PC-3 (cell line): ENCODE measurements at regions not wholly inside any gene's neighbourhood (a gene's known extent, or its start where the extent isn't known, plus 50 kb on each side); places are given as distances from the start of the nearest gene placed in this dataset.

Experiments used
- ATAC-seq: fragments of 200-7000 bp; cut with Tn5 transposase; 2 replicates; pipeline ENCODE4 v1.9.1; 2020; ENCODE audit warnings: mild to moderate bottlenecking, moderate library complexity
- BruUV-seq: library from RNA; stranded (reverse); fragments of 400-500 nt; replicated peaks from 2 replicates; lab custom pipeline; 2021; lab: Mats Ljungman, UMichigan
- CTCF ChIA-PET: fragments of 300-600 bp; sonication (Branson Sonifier 250); formaldehyde crosslinking; loops from one replicate; lab custom pipeline; 2022; ENCODE audit warnings: antibody characterized with exemption; lab: Charles Lee
- POLR2A ChIA-PET: fragments of 300-600 bp; sonication (Branson Sonifier 250); formaldehyde crosslinking; loops from one replicate; lab custom pipeline; 2022; ENCODE audit warnings: antibody characterized with exemption; ENCODE audit not compliant: unreplicated experiment; lab: Charles Lee
- DNase-seq: peaks from one replicate; pipeline ENCODE4 v3.0.0-alpha.2; 2015
- H2AFZ ChIP-seq: fragments of 300-600 bp; sonication (generic); 2 replicates; pipeline ENCODE4 v1.6.0; 2016; ENCODE audit warnings: antibody characterized with exemption, low read length
- H3F3A ChIP-seq: fragments of 300-600 bp; sonication (generic); one replicate; pipeline ENCODE4 v1.6.0; 2017; ENCODE audit warnings: antibody characterized with exemption, low read length, control low read depth, mild to moderate bottlenecking; ENCODE audit not compliant: unreplicated experiment
- H3K27ac ChIP-seq: fragments of 300-600 bp; sonication (generic); 2 replicates; pipeline ENCODE4 v1.5.1; 2016; ENCODE audit warnings: mild to moderate bottlenecking, low read length
- H3K27me3 ChIP-seq: fragments of 300-600 bp; sonication (generic); 2 replicates; pipeline ENCODE4 v1.6.1; 2016; ENCODE audit warnings: low read length, mixed read lengths
- H3K36me3 ChIP-seq: fragments of 300-600 bp; sonication (generic); 2 replicates; pipeline ENCODE4 v1.6.1; 2016; ENCODE audit warnings: low read depth, mixed run types, low read length, mixed read lengths
- H3K4me1 ChIP-seq: fragments of 300-600 bp; sonication (generic); 2 replicates; pipeline ENCODE4 v1.5.1; 2016; ENCODE audit warnings: low read length; ENCODE audit not compliant: insufficient read depth
- H3K4me2 ChIP-seq: fragments of 300-600 bp; sonication (generic); 2 replicates; pipeline ENCODE4 v1.6.0; 2016; ENCODE audit warnings: low read length
- H3K4me3 ChIP-seq: fragments of 300-600 bp; sonication (generic); 2 replicates; pipeline ENCODE4 v1.5.1; 2016; ENCODE audit warnings: mild to moderate bottlenecking, low read length, mixed read lengths
- H3K79me2 ChIP-seq: fragments of 300-600 bp; sonication (generic); 2 replicates; pipeline ENCODE4 v1.6.1; 2017; ENCODE audit warnings: low read length, mixed read lengths
- H3K9ac ChIP-seq: fragments of 300-600 bp; sonication (generic); 2 replicates; pipeline ENCODE4 v1.6.0; 2016; ENCODE audit warnings: mild to moderate bottlenecking, low read length
- H3K9me2 ChIP-seq: fragments of 300-600 bp; sonication (generic); replicated peaks from 2 replicates; pipeline ENCODE4 v1.6.1; 2016; ENCODE audit warnings: mixed run types, low read length, mixed read lengths
- H3K9me3 ChIP-seq: fragments of 300-600 bp; sonication (generic); 2 replicates; pipeline ENCODE4 v1.6.1; 2016; ENCODE audit warnings: low read length, mixed read lengths
- H4K20me1 ChIP-seq: fragments of 300-600 bp; sonication (generic); 2 replicates; pipeline ENCODE4 v1.6.1; 2016; ENCODE audit warnings: low read length, mixed read lengths
- CTCF ChIP-seq: fragments of 300-600 bp; sonication (generic); conservative IDR thresholded peaks from 2 replicates; pipeline ENCODE4 v1.5.1; 2017; ENCODE audit warnings: antibody characterized with exemption, low read depth, mild to moderate bottlenecking, low read length
- EZH2 ChIP-seq: fragments of 300-600 bp; sonication (generic); IDR thresholded peaks from one replicate; pipeline ENCODE4 v1.6.1; 2017; ENCODE audit warnings: antibody characterized with exemption, mild to moderate bottlenecking, low read length; ENCODE audit not compliant: unreplicated experiment
- EZH2phosphoT487 ChIP-seq: fragments of 300-600 bp; sonication (generic); IDR thresholded peaks from 2 replicates; pipeline ENCODE4 v1.6.1; 2018; ENCODE audit warnings: mild to moderate bottlenecking, antibody characterized with exemption, low read length, borderline replicate concordance
- intact Hi-C: fragments of 100-400 bp; cut with micrococcal nuclease; formaldehyde crosslinking; loops from 2 replicates; pipeline ENCODE4 v1.9.0; 2023

GRCh38 chr14:37899365-37899764 lies 303.9 kb downstream of the TTC6 start:
- no peaks in the 10 kb centered on the region for H3K79me2 ChIP-seq
- no peaks in the 10 kb centered on the region for H4K20me1 ChIP-seq
- H3K9me2 ChIP-seq = no peaks in the 10 kb centered on the region
- H3K27ac ChIP-seq = no peak overlapping the region
- H3K4me2 ChIP-seq = no peak overlapping the region
- peaks cover 7% of the 10 kb centered on the region; the same call in 1 of the 2 replicates for H3K4me1 ChIP-seq
- H3K36me3 ChIP-seq = no peaks in the 10 kb centered on the region
- CTCF ChIA-PET = no interaction called here
- H3K9ac ChIP-seq = no peak overlapping the region
- H3K9me3 ChIP-seq = no peaks in the 10 kb centered on the region
- H3F3A ChIP-seq = no peaks in the 10 kb centered on the region
- no peak overlapping the region for H2AFZ ChIP-seq
- POLR2A ChIA-PET = no interaction called here
- TF ChIP-seq EZH2phosphoT487 (no peak), EZH2 (no peak), CTCF (no peak)
- ATAC-seq (no peak), DNase-seq (no peak)
- H3K4me3 ChIP-seq = no peak overlapping the region
- intact Hi-C loops = no loop called here
- BruUV-seq = no TSS peak
- H3K27me3 ChIP-seq = peaks cover 10% of the 10 kb centered on the region; the same call in 1 of the 2 replicates

- Histone ChIP-seq H3K4me2 (no peak overlapping the region), H3K4me1 (no peaks in the 10 kb centered on the region), H3K9me2 (no peaks in the 10 kb centered on the region), H3K27ac (no peak overlapping the region), H3K9ac (no peak overlapping the region), H4K20me1 (no peaks in the 10 kb centered on the region), H3K27me3 (peaks cover 10% of the 10 kb centered on the region; the same call in 1 of the 2 replicates), H3K9me3 (no peaks in the 10 kb centered on the region), H3F3A (no peaks in the 10 kb centered on the region), H2AFZ (no peak overlapping the region), H3K79me2 (no peaks in the 10 kb centered on the region), H3K4me3 (no peak overlapping the region), H3K36me3 (no peaks in the 10 kb centered on the region)
- BruUV-seq = no TSS peak
- ATAC-seq (no peak), DNase-seq (no peak)
- intact Hi-C loops = loop anchor here (5.0 kb wide), 1 partner anchor 967 kb away; no protein-coding TSS in a partner anchor
- TF ChIP-seq EZH2phosphoT487 = no peak
- TF ChIP-seq EZH2 = no peak
- no peak for TF ChIP-seq CTCF
- CTCF ChIA-PET = no interaction called here
- POLR2A ChIA-PET = no interaction called here
These were observed 305.1 kb downstream of the TTC6 start for GRCh38 chr14:37900561-37900960.

GRCh38 chr14:37901978-37902377 lies 305.7 kb upstream of the SSTR1 start:
- no peak for DNase-seq
- intact Hi-C loops = loop anchor here (5.0 kb wide), 1 partner anchor 965 kb away; no protein-coding TSS in a partner anchor
- no peak overlapping the region for H3K4me2 ChIP-seq
- H3K36me3 ChIP-seq = no peaks in the 10 kb centered on the region
- ChIA-PET CTCF (no interaction called here), POLR2A (no interaction called here)
- no peaks in the 10 kb centered on the region for H3F3A ChIP-seq
- H3K4me1 ChIP-seq = no peaks in the 10 kb centered on the region
- H3K9me2 ChIP-seq = no peaks in the 10 kb centered on the region
- H3K27me3 ChIP-seq = peaks cover 14% of the 10 kb centered on the region; the same call in 1 of the 2 replicates
- no peak overlapping the region for H3K4me3 ChIP-seq
- no TSS peak for BruUV-seq
- no peaks in the 10 kb centered on the region for H4K20me1 ChIP-seq
- H2AFZ ChIP-seq = no peak overlapping the region
- H3K27ac ChIP-seq = no peak overlapping the region
- H3K9me3 ChIP-seq = no peaks in the 10 kb centered on the region
- H3K9ac ChIP-seq = no peak overlapping the region
- TF ChIP-seq EZH2phosphoT487 (no peak), CTCF (no peak), EZH2 (no peak)
- no peaks in the 10 kb centered on the region for H3K79me2 ChIP-seq
- ATAC-seq = no peak
